ENCODE measurements at regions not wholly inside any gene's neighbourhood (a gene's known extent, or its start where the extent isn't known, plus 50 kb on each side); places are given as distances from the start of the nearest gene placed in this dataset.
A peak's percentile ranks its signal among the peaks of the same experiment; 100 is the strongest.

DNA sequence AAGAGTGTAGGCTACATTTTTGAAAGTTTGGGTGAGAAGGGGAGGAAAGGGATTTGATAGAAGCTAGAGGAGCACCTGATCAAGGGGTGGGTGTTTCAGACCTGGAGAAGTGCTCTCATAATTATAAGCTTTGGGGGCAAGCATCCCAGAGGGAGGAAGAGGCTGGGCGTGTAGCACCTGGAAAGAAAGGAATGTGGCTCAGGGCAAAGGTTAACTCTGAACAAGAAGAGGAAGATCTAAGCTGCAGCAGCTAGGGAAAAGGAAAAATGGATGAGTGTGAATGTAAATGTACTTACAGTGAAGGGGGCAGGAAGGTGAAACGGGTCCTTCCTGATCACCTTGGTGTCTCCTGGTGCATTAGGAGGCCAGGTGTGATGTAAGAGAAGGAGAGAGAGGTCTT lies 49.8 kb upstream of the ANKRD55 start:
- H3K4me2 ChIP-seq (ENCODE audit: low read depth, low read length): no peak overlapping the region
- intact Hi-C loops (cut with micrococcal nuclease; ENCODE audit: unreplicated experiment) (no loop called here), in situ Hi-C loops (cut with HindIII; ENCODE audit: extremely low pct_ligation_motif_present, low pct_unique_long_range_greater_than_20kb) (no loop called here)
- H3K27ac ChIP-seq (ENCODE audit: extremely low read length, insufficient read depth, low read length): no peak overlapping the region
- FAIRE-seq: peak; percentile 23
- H3K79me2 ChIP-seq (ENCODE audit: insufficient read depth, low read length): no peaks in the 10 kb centered on the region
- 7% methylated on average over 2 of the region's 2 CpGs for WGBS (ENCODE audit: low lambda C conversion rate)
- CTCF ChIA-PET (ENCODE audit: low intra/inter-chr PET ratio, low total read pairs): no interaction called here
- BruUV-seq (replicated peaks): no TSS peak
- H2AFZ ChIP-seq (ENCODE audit: low read length): no peak overlapping the region
- DNase-seq (ENCODE audit: low spot score): no peak
- H3K9ac ChIP-seq (ENCODE audit: insufficient read depth, low read depth, low read length): no peak overlapping the region
- H3K4me1 ChIP-seq (ENCODE audit: insufficient read depth, low read length): peaks cover 31% of the 10 kb centered on the region
- POLR2A ChIA-PET: no interaction called here
- TF ChIP-seq NR2F6 (IDR thresholded peaks at IDR 0.05) (no peak), NR2F6 (CRISPR knock-in tag; IDR thresholded peaks at IDR 0.05) (0 out of 2 replicates have a peak, but pooled peaks have one; percentile 23), MIER2 (CRISPR knock-in tag; IDR thresholded peaks at IDR 0.05) (no peak)
- H3K27me3 ChIP-seq (ENCODE audit: control insufficient read depth in 1 of 2, insufficient read depth in 2 of 2, low read length in 2 of 2): no peaks in the 10 kb centered on the region
- H4K20me1 ChIP-seq (ENCODE audit: insufficient read depth, low read length): no peaks in the 10 kb centered on the region
- H3K4me3 ChIP-seq (replicated peaks in 1 of 3; ENCODE audit: insufficient read depth in 1 of 3, low read depth in 2 of 3, low read length in 3 of 3): no peak overlapping the region
- H3K36me3 ChIP-seq (replicated peaks in 1 of 2; ENCODE audit: control insufficient read depth in 1 of 2, insufficient read depth in 2 of 2, low read length in 2 of 2): no peaks in the 10 kb centered on the region
- no peak; the same call in 2 of the 3 replicates for ATAC-seq
- no peaks in the 10 kb centered on the region for H3K9me3 ChIP-seq (ENCODE audit: low read length)

Small RNAs in the stretch of these regions (small RNA-seq; reads per million reads assigned to genes)
- 0 reads per million in 3 experiments for gene HMGN1P17 (ENCODE audit: insufficient read depth in 2 of 3, insufficient read length in 3 of 3, low read depth in 2 of 3, low replicate concordance in 1 of 3)
- 0 to 0.97 (median 0.65) reads per million in 3 experiments for gene RNU6ATAC2P (ENCODE audit: insufficient read depth in 2 of 3, insufficient read length in 3 of 3, low read depth in 2 of 3, low replicate concordance in 1 of 3)

Data from HepG2 (cell line).